ENCODE measurements at regions not wholly inside any gene's neighbourhood (a gene's known extent, or its start where the extent isn't known, plus 50 kb on each side); places are given as distances from the start of the nearest gene placed in this dataset.

DNA sequence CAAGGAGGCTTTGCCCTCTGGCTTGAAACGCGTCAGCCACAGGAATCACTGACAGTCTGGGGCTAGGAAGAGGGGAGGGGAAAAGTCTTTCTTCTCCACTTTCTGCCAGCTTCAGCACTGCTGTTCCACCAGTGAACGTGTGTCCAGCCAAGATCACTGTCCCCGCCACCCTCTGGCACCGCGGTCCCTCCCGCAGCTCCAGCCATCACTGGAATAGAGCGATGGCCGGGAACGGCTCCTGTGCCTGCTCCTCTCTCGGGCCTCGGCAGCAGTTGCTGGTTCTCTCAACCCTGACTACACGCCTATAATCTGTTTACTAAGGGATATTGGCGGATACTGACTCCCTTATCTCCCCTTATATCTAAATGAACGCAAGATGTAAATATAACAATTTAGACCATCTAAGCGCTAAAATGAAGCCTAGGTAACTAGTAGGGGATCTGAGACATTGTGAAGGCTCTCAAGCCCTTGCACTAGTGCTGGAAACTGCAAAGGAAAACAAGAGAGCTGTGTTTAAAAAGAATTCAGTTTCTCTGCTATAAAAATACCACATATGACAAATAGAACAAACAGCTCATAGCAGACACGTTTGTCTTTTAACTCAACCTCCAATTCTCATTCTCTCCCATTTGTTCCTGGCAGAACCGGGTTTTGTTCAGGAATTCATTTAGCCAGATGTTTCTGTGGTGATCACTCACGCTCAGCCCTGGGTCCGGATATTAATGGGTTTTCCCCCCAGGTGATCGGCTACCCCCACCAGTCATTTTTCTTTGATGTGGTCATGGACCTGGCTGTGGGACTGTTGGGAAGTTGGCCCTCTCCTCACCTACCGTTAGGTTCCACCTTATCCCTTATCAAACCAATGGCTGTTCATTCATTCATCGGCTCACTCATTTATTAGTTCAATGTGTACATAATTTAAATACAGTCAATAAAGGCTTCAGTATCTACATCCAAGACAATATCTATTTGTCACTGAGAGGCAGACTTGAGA, 149.8 kb downstream of the MED10 start:
- DNase-seq = no peak

DNA sequence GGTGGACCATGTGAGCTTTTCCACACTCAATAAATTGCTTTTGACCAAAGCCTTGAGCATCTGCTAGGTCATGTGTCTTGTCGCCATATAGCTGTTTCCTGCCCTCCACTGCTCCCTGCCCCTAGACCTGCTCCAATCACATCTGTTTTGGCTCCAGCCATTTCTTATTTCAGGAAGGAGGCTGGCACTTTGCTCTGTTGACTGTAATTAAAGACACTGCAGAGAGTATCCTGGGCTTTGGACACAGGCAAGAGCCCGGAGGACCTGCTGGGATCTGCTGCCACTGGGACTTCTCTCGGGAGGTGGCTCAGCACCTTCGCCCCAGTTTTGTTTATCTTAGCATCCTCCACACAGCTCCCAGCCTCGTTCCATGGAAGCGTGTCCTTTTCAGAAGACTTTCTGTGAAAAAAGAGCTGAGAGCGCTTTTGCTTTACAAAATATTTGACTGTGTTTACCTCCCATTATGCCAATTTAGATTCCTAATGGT, 153.2 kb downstream of the MED10 start:
- no peak for DNase-seq

DNA sequence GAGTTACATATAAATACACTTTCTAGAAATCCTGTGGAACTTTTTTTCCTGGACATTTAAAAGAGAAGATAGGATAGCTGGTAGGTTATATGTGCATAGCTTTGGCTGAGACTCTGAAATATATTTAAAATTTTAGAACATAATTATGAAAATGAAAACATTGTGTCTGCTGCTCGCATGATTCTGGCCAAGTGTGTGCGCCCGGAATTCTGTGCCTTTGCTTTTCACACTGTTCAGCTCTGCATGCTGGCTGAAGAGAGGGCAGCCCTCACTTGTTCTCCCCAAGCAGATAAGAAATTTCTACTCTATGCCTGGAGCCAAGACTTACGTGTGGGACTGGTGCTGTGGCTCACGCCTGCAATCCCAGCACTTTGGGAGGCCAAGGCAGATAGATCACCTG, 153.9 kb downstream of the MED10 start:
- DNase-seq = no peak

GRCh38 chr5:6222899-6223298, 155.4 kb downstream of the MED10 start:
- DNase-seq = no peak

DNA sequence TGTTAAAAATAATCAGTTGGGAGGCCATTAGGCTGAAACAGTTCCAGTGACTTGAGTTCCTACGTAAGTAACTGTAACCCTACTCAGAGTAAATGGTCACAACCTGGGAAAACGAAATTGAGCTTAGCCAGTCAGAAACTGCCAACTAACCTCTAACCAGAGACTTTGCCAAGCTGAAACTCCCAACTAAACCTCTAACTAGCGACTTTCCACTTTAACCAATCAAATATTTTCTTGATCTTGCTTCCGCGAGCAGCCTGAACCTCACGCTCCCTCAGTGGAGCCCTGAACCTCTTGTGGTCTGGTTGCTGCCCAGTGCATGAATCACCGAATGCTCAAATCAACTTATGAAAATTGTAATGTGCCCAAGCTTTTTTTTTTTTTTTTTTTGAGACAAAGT, 156.2 kb downstream of the MED10 start:
- no peak for DNase-seq

- DNase-seq = no peak
Measured at GRCh38 chr5:6221141-6221626, 157.2 kb downstream of the MED10 start.

DNA sequence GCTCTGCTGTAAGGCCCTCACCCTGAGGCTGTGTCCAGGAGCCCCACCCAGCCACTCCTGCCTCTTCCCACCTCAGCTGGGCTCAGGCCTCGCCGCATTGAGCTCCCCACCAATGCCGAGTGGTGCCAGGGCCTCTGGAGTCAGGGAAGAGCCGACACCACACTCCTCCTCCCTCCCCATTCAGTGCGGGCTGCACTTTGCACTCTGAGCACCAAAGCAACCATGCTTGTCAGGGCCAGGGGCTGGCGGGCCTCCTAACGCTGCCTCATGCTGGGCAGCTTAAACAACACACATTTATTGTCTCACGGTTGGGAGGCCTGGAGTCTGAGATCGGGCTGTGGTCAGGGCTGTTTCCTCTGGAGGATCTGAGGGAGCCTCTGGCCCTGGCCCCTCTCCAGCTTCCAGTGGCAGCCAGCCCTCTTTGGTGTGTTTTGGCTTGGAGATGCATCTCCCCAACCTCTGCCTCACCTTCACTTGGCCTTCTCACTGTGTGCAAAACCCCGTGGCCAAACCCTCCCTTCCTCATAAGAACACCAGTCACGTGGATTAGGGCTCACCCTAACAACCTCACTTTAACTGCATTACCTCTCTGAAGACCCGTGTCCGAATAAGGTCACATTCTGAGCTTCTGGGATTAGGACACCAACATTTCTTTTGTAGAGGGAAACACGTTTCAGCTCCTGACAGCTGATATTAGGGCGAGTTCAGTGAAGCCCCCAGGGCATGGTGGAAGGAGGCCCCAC, 157.8 kb downstream of the MED10 start:
- DNase-seq = no peak

DNA sequence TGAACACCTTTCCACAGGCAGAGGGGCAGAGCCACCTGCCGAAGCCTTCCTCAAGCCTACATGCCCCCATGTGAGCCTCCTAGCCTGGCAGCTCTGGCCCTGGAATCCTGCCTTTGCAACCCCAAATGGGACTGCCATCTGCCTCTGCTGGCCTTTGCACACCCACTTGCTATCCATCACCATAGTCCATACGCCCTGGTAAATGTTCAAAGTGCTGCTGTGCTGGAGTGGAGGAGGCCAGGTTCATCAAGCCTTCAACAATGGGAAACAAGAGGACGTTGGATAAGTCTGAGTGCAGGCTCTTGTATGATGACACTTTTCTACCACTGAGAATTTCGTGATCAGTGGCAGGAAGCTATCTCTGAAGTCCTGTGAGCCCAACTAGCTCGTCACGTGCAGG, 159.8 kb downstream of the MED10 start:
- DNase-seq = no peak

GRCh38 chr5:6218116-6218515, 160.2 kb downstream of the MED10 start:
- no peak for DNase-seq

DNA sequence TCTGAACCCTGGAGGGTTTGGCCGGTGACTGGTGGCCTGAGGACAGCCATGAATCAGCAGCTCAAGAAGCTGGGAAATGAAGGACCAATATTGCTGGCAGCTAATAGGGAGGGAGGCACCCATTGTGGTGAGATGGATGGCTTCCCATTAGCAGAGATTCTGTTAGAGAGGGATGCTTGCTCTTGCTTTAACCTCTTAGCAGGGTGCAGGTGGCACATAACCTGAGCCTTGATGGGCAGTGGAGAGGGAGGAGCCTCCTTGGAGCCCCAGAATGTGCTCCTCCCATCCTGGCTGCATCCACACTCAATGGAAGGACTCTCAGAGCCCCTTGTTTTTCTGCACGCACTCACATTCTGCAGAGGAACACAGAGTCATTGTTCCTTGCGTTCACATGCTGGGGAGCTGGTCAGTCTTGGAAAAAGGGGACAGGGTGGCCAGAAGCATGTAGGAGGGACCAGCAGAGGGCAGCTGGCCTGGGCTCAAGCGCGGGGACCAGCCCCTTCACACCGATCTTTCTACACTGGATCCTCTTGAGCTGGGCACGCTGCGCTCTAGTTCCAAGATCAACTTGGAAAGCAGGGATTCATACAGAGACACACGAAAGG, 161.8 kb downstream of the MED10 start:
- no peak for DNase-seq

- no peak for DNase-seq
Measured at GRCh38 chr5:6215891-6216290, 162.5 kb downstream of the MED10 start.

GRCh38 chr5:6212244-6212643, 166.1 kb downstream of the MED10 start:
- DNase-seq = no peak

- no peak for DNase-seq
Measured at GRCh38 chr5:6206501-6206900, 171.8 kb downstream of the MED10 start.

DNA sequence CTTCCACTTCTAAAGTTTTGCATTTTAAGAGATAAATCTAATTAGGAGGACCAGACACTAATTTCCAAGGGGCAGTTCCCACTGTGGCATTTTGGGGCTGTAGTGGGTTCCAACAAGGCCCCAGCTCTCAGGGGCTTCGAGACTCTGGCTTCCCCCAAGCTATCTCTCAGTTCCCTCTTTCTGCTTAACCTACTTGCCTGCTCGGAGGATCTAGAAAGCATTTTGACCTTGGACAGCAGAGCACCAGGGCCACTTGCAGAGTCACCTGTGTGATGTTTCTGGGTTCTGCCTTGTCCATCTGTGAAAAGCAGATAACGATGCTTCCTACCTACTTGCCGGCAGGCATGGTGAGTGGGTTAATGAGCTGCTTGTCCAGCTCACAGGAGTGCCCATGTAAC, 175.4 kb downstream of the MED10 start:
- DNase-seq = no peak

GRCh38 chr5:6202149-6202967, 176.0 kb downstream of the MED10 start:
- no peak for DNase-seq

GRCh38 chr5:6201631-6202030, 176.7 kb downstream of the MED10 start:
- no peak for DNase-seq

GRCh38 chr5:6198531-6198930, 179.8 kb downstream of the MED10 start:
- DNase-seq = no peak

DNA sequence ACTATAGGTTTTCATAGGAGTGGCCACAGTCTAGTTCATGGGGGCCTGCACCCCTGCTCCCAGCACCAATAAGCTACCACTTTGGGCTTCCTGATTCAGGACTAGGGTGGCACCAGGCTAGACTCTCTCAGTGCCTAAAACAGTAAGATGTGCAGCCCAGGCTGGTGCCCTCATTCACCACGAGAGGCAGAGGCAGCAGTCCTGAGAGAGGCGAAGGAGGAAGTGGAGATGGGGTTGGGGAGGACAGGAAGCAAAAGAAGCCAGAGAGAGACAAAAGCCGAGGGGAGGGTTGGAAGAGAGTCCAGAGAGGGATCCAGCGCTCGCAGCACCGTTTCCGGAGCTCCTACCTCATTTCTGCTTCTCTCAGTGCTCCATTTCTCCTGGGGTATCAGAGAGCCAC, 180.9 kb downstream of the MED10 start:
- no peak for DNase-seq

GRCh38 chr5:6195711-6196358, 182.5 kb downstream of the MED10 start:
- DNase-seq = no peak

- DNase-seq = no peak
Measured at GRCh38 chr5:6194906-6195612, 183.3 kb downstream of the MED10 start.

DNA sequence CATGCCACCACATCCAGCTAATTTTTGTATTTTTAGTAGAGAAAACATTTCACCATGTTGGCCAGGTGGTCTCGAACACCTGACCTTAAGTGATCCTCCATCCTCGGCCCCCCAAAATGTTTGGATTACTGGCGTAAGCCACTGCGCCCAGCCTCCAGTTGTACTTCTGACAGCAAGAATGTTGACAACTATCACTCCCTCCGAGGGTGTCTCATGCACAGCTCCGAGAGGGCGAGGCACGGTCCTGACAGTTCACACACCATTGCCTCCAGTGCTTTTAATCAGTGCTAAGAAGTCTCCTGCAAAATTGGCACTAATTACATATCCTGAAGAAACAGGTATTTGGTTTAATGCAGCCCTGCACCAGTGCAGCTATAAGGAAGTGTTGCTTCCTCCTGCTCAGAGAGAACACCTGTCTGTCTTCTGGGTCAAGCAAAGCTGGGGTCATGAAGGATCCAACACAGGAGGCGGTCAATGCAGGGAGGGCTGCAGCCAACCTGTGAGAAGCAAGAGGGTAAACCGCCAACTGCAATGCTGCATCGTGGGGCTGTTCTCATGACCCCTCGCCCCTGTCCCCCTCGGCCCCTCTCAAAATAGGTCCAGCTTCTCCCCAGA, 184.0 kb downstream of the MED10 start:
- no peak for DNase-seq

All from NCI-H2171 treated with DMSO at 0.1 percent for 48 hours (cell line).